Common myeloid progenitor, CD34-positive (primary cell): ENCODE measurements at regions not wholly inside any gene's neighbourhood (a gene's known extent, or its start where the extent isn't known, plus 50 kb on each side); places are given as distances from the start of the nearest gene placed in this dataset.

Experiments used
- CTCF ChIA-PET: fragments of 350-600 bp; sonication (Branson Sonifier 250); formaldehyde crosslinking; loops from one replicate; lab custom pipeline; 2021; ENCODE audit warnings: antibody characterized with exemption; lab: Charles Lee
- POLR2A ChIA-PET: fragments of 350-600 bp; sonication (Branson Sonifier 250); formaldehyde crosslinking; loops from one replicate; lab custom pipeline; 2021; ENCODE audit warnings: antibody characterized with exemption; lab: Charles Lee
- DNase-seq, 3 donors: peaks; one replicate each; pipeline versions ENCODE4 v3.0.0 to v3.0.0-alpha.2; 2013
- H3K27ac ChIP-seq, 2 experiments: 1 replicate in 1 of 2; 2 replicates in 1 of 2; pipeline ENCODE4 v1.7.0; 2013; ENCODE audit warnings: inconsistent platforms in 2 of 2, low read length in 2 of 2, mild to moderate bottlenecking in 2 of 2, low read depth in 1 of 2, moderate library complexity in 1 of 2; ENCODE audit not compliant: severe bottlenecking in 2 of 2, insufficient read depth in 1 of 2, poor library complexity in 1 of 2
- H3K27me3 ChIP-seq, 5 experiments: replicated peaks in 2 of 5; 1 replicate in 3 of 5; 2 replicates in 2 of 5; pipeline versions ENCODE4 v1.6.1 to v1.7.0; 2013; ENCODE audit warnings: low read length in 4 of 5, mild to moderate bottlenecking in 2 of 5, moderate library complexity in 2 of 5, inconsistent platforms in 1 of 5; ENCODE audit not compliant: insufficient read depth in 5 of 5, control insufficient read depth in 4 of 5
- H3K36me3 ChIP-seq, 4 experiments: 1 replicate in 2 of 4; 2 replicates in 2 of 4; pipeline versions ENCODE4 v1.6.1 to v1.7.0; 2013; ENCODE audit warnings: low read length in 3 of 4, control low read depth in 1 of 4, mild to moderate bottlenecking in 1 of 4; ENCODE audit not compliant: control insufficient read depth in 4 of 4, insufficient read depth in 4 of 4
- H3K4me1 ChIP-seq, 4 experiments: 1 replicate in 3 of 4; 2 replicates in 1 of 4; pipeline versions ENCODE4 v1.6.1 to v1.7.1; 2013; ENCODE audit warnings: low read length in 3 of 4, mild to moderate bottlenecking in 3 of 4, control low read depth in 1 of 4, inconsistent platforms in 1 of 4, moderate library complexity in 1 of 4; ENCODE audit not compliant: control insufficient read depth in 4 of 4, insufficient read depth in 4 of 4; ENCODE audit errors: control extremely low read depth in 1 of 4
- H3K4me3 ChIP-seq, 7 experiments: 1 replicate in 4 of 7; 2 replicates in 3 of 7; pipeline versions ENCODE4 v1.5.1 to v1.7.0; 2013; ENCODE audit warnings: mild to moderate bottlenecking in 7 of 7, low read length in 6 of 7, moderate library complexity in 6 of 7, inconsistent platforms in 2 of 7, low read depth in 2 of 7, control low read depth in 1 of 7; ENCODE audit not compliant: insufficient read depth in 4 of 7, control insufficient read depth in 1 of 7; ENCODE audit errors: extremely low read depth in 1 of 7
- H3K9me3 ChIP-seq, 5 experiments: 1 replicate in 4 of 5; 2 replicates in 1 of 5; pipeline versions ENCODE4 v1.6.1 to v1.7.1; 2013; ENCODE audit warnings: low read length in 4 of 5, mild to moderate bottlenecking in 2 of 5, inconsistent platforms in 1 of 5, low read depth in 1 of 5, moderate library complexity in 1 of 5; ENCODE audit not compliant: control insufficient read depth in 4 of 5, insufficient read depth in 2 of 5; ENCODE audit errors: control extremely low read depth in 1 of 5

DNA sequence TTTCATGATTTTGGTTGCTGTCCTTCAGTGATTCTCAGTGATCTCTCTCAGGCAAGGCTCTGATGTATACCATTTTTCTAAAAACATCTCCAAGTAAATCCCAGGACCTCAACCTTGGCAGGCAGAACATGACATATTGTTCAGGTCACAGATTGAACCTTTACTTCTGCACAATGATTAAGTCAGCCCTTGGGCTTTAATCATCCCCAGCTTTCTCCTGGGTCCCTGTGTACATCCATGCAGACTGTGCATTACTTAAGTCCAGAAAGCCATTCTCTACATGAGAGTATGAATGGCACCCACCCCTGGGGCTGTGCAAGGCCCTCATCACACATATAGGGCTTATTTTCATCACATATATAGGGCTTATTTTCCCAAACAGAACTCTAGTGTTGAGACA is 58.7 kb upstream of the ADAMTS3 start:
- POLR2A ChIA-PET, result no interaction called here
- H3K9me3 ChIP-seq, result no peaks in the 10 kb centered on the region
- CTCF ChIA-PET, result no interaction called here
- H3K4me3 ChIP-seq, result no peak overlapping the region
- H3K36me3 ChIP-seq, result no peaks in the 10 kb centered on the region
- H3K27me3 ChIP-seq, result no peaks in the 10 kb centered on the region
- no peak for DNase-seq
- no peak overlapping the region for H3K27ac ChIP-seq
- H3K4me1 ChIP-seq, result no peaks in the 10 kb centered on the region
